Thoracic aorta (tissue), 2 donors: ENCODE measurements at regions not wholly inside any gene's neighbourhood (a gene's known extent, or its start where the extent isn't known, plus 50 kb on each side); places are given as distances from the start of the nearest gene placed in this dataset.

Source experiments
- ATAC-seq: fragments of 150-250 bp; one replicate; pipeline ENCODE4 v1.8.0; 2017; ENCODE audit warnings: low read depth; ENCODE audit not compliant: insufficient number of reproducible peaks, low FRiP score
- DNase-seq: peaks from one replicate; pipeline ENCODE4 v3.0.0-alpha.2; 2020; ENCODE audit warnings: low spot score
- H3K27ac ChIP-seq, 2 donors: fragments of 200-600 bp; sonication (generic); 1 replicate in 1 of 2; 2 replicates in 1 of 2; pipeline ENCODE4 v1.5.1; 2016; ENCODE audit warnings: mild to moderate bottlenecking in 2 of 2, moderate library complexity in 2 of 2
- H3K27me3 ChIP-seq: fragments of 200-600 bp; sonication (generic); replicated peaks from 2 replicates; pipeline ENCODE4 v1.6.0; 2016; ENCODE audit warnings: mild to moderate bottlenecking; ENCODE audit not compliant: insufficient read depth
- H3K36me3 ChIP-seq: fragments of 200-600 bp; sonication (generic); one replicate; pipeline ENCODE4 v1.5.1; 2016
- H3K4me1 ChIP-seq, 2 donors: fragments of 200-600 bp; sonication (generic); 1 replicate in 1 of 2; 2 replicates in 1 of 2; pipeline versions ENCODE4 v1.5.1 to v1.6.0; 2016; ENCODE audit warnings: low read depth in 2 of 2, mild to moderate bottlenecking in 1 of 2; ENCODE audit not compliant: control insufficient read depth in 1 of 2
- H3K4me3 ChIP-seq: fragments of 200-600 bp; sonication (generic); 2 replicates; pipeline ENCODE4 v1.5.1; 2016; ENCODE audit warnings: mild to moderate bottlenecking
- H3K9me3 ChIP-seq: fragments of 200-600 bp; sonication (generic); 2 replicates; pipeline ENCODE4 v1.5.1; 2016
- TF ChIP-seq, protein P1 (sequence below): fragments of 200-600 bp; sonication (generic); IDR thresholded peaks from one replicate; pipeline ENCODE4 v1.5.1; 2019; ENCODE audit warnings: antibody characterized with exemption

DNA sequence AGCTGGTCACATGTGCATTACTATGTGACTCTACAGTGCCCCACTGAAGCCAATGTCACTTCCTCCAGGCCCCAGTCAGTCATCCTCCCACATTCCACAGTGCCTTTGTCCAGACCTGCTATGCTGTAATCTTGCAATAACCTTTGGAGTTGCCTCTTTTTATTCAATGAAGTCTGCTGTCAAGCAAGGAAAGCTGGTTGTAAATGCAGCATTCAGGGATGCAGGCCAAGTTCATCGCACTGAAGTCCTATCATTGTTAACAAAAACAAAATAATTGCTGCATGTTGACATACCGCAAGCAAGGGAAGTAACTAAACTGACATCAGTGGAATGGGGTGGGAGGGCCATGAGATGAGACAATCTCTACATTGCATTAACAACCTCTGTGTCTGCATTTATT lies 131.2 kb upstream of the CDYL start:
- H3K36me3 ChIP-seq, result no peaks in the 10 kb centered on the region
- H3K4me1 ChIP-seq, result peaks cover 4 to 11% of the 10 kb centered on the region in 2 donors
- TF ChIP-seq, protein P1, sequence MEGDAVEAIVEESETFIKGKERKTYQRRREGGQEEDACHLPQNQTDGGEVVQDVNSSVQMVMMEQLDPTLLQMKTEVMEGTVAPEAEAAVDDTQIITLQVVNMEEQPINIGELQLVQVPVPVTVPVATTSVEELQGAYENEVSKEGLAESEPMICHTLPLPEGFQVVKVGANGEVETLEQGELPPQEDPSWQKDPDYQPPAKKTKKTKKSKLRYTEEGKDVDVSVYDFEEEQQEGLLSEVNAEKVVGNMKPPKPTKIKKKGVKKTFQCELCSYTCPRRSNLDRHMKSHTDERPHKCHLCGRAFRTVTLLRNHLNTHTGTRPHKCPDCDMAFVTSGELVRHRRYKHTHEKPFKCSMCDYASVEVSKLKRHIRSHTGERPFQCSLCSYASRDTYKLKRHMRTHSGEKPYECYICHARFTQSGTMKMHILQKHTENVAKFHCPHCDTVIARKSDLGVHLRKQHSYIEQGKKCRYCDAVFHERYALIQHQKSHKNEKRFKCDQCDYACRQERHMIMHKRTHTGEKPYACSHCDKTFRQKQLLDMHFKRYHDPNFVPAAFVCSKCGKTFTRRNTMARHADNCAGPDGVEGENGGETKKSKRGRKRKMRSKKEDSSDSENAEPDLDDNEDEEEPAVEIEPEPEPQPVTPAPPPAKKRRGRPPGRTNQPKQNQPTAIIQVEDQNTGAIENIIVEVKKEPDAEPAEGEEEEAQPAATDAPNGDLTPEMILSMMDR, result no peak
- no peak overlapping the region for H3K27ac ChIP-seq
- H3K9me3 ChIP-seq, result no peaks in the 10 kb centered on the region
- ATAC-seq, result no peak
- H3K27me3 ChIP-seq, result no peaks in the 10 kb centered on the region
- DNase-seq, result no peak
- H3K4me3 ChIP-seq, result no peak overlapping the region

- Histone ChIP-seq H3K4me1 (no peaks in the 10 kb centered on the region), H3K4me3 (no peak overlapping the region), H3K27ac (no peak overlapping the region), H3K9me3 (no peaks in the 10 kb centered on the region), H3K27me3 (no peaks in the 10 kb centered on the region), H3K36me3 (no peaks in the 10 kb centered on the region)
- TF ChIP-seq, protein P1, result no peak
- DNase-seq, result no peak
- no peak for ATAC-seq
Measured at GRCh38 chr6:4641461-4641860, 134.7 kb upstream of the CDYL start.

DNA sequence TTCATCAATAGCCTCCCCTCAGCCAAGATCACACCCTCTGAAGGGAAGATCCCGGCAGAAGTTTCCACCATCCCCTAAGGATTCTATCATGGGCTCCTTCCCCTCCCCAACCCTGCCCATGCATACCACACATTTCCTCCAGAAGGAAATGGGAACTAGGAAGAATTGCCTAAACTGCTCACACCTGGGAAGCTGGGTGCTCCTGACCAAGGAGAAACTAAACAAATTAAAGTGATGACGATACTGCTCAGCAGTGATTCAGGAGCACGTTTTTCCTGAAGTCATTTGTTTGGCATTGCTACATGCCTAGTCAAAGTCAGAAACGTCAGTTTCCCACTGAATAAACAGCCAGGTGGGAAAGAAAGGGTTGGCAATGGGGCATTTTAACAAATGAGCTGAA lies 136.1 kb upstream of the CDYL start:
- no peaks in the 10 kb centered on the region for H3K27me3 ChIP-seq
- no peaks in the 10 kb centered on the region for H3K4me1 ChIP-seq
- no peak for DNase-seq
- no peaks in the 10 kb centered on the region for H3K9me3 ChIP-seq
- H3K27ac ChIP-seq, result no peak overlapping the region
- no peak for ATAC-seq
- no peak overlapping the region for H3K4me3 ChIP-seq
- TF ChIP-seq, protein P1, result no peak
- H3K36me3 ChIP-seq, result no peaks in the 10 kb centered on the region

DNA sequence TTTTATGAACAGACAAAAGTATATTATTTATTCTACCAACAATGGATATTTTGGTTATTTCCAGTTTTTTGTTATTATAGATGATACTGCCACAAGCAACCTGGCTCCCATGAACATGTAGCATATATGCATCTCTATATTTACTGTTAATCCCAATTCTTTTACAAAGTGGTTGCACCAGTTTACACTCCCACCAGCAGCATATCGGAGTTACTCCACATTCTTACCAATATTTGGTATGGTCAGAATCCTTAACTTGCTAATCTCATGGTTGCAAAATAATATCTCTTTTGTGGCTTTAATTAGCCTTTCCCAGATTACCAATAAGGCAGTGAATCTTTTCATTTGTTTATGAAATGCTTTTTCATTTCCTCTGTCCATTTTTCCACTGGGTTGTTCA lies 137.6 kb upstream of the CDYL start:
- DNase-seq (no peak), ATAC-seq (no peak)
- no peak overlapping the region for H3K27ac ChIP-seq
- H3K36me3 ChIP-seq, result no peaks in the 10 kb centered on the region
- H3K4me3 ChIP-seq, result no peak overlapping the region
- H3K27me3 ChIP-seq, result no peaks in the 10 kb centered on the region
- no peaks in the 10 kb centered on the region for H3K9me3 ChIP-seq
- H3K4me1 ChIP-seq, result no peaks in the 10 kb centered on the region
- TF ChIP-seq, protein P1, result no peak

GRCh38 chr6:4637691-4638433 lies 138.3 kb upstream of the CDYL start:
- ATAC-seq (no peak), DNase-seq (no peak)
- no peaks in the 10 kb centered on the region for H3K9me3 ChIP-seq
- no peaks in the 10 kb centered on the region for H3K4me1 ChIP-seq
- no peaks in the 10 kb centered on the region for H3K27me3 ChIP-seq
- no peak overlapping the region for H3K4me3 ChIP-seq
- H3K36me3 ChIP-seq, result no peaks in the 10 kb centered on the region
- H3K27ac ChIP-seq, result no peak overlapping the region
- TF ChIP-seq, protein P1, result no peak
